ENCODE measurements at regions not wholly inside any gene's neighbourhood (a gene's known extent, or its start where the extent isn't known, plus 50 kb on each side); places are given as distances from the start of the nearest gene placed in this dataset.

GRCh38 chr16:82248012-82248656 is 78.1 kb upstream of the MPHOSPH6 start:
- H3K36me3 Mint-ChIP-seq: no peaks in the 10 kb centered on the region
- no peaks in the 10 kb centered on the region for H3K4me1 Mint-ChIP-seq
- no peaks in the 10 kb centered on the region for H3K27me3 Mint-ChIP-seq
- no peak overlapping the region for H3K4me3 Mint-ChIP-seq
- H3K27ac Mint-ChIP-seq: no peak overlapping the region
- no peak for ATAC-seq
- peaks cover 8% of the 10 kb centered on the region for H3K9me3 Mint-ChIP-seq

- Mint-ChIP-seq H3K27me3 (peaks cover 33% of the 10 kb centered on the region), H3K36me3 (no peaks in the 10 kb centered on the region), H3K4me3 (no peak overlapping the region), H3K27ac (no peak overlapping the region), H3K4me1 (no peaks in the 10 kb centered on the region), H3K9me3 (peaks cover 8% of the 10 kb centered on the region)
- ATAC-seq: no peak
Observed at GRCh38 chr16:82242201-82242600, 72.2 kb upstream of the MPHOSPH6 start.

DNA sequence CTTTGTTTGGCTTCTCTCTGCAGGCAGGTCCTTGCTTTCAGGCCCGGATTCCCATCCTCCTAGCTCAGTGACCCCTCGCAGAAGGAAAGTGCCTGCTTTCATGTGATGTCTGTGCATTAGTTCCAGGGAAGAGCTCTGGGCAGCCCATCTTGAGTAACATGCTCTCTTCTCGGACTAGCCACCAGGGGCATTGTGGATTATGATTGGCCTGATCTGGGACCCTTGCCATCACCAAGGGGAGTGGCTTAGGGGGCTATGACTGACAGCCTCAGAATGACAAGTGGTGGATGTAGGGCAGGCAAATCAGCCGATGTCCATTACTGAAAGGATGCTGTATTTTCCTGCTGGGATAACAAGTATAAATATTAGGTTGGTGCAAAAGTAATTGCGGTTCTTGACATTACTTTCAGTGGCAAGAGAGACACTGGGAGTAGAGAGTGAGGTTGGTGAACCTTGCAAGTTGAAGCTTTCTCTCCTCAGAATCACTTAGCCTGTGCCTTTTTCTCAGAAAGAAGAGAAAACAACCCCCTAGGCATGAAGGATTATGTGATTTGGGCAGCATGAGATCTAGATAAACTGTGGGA is 71.5 kb upstream of the MPHOSPH6 start:
- Mint-ChIP-seq H3K27ac (no peak overlapping the region), H3K4me3 (no peak overlapping the region), H3K36me3 (no peaks in the 10 kb centered on the region), H3K4me1 (no peaks in the 10 kb centered on the region), H3K9me3 (peaks cover 8% of the 10 kb centered on the region), H3K27me3 (peaks cover 36% of the 10 kb centered on the region)
- ATAC-seq: no peak

GRCh38 chr16:82240111-82240510 is 70.1 kb upstream of the MPHOSPH6 start:
- Mint-ChIP-seq H3K9me3 (peaks cover 8% of the 10 kb centered on the region), H3K27me3 (peaks cover 49% of the 10 kb centered on the region), H3K4me1 (no peaks in the 10 kb centered on the region), H3K27ac (no peak overlapping the region), H3K36me3 (no peaks in the 10 kb centered on the region), H3K4me3 (no peak overlapping the region)
- ATAC-seq: no peak

DNA sequence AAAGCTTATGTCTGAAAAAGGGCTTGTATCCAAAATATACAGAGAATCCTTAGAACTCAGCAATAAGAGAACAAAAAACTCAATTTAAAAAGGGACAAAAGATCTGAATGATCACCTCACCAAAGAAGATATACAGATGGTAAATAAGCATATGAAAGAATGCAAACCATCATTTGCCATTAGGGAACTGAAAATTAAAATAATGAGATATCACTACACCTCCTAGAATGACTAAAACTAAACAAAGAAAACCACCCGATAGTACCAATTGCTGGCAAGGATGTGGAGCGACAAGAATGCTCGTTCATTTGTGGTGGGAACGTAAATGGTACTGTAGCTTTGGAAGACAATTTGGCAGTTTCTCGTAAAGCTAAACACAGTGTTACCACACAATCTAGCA is 66.9 kb upstream of the MPHOSPH6 start:
- Mint-ChIP-seq H3K9me3 (no peaks in the 10 kb centered on the region), H3K27me3 (peaks cover 39% of the 10 kb centered on the region), H3K27ac (no peak overlapping the region), H3K36me3 (no peaks in the 10 kb centered on the region), H3K4me1 (no peaks in the 10 kb centered on the region), H3K4me3 (no peak overlapping the region)
- no peak for ATAC-seq

DNA sequence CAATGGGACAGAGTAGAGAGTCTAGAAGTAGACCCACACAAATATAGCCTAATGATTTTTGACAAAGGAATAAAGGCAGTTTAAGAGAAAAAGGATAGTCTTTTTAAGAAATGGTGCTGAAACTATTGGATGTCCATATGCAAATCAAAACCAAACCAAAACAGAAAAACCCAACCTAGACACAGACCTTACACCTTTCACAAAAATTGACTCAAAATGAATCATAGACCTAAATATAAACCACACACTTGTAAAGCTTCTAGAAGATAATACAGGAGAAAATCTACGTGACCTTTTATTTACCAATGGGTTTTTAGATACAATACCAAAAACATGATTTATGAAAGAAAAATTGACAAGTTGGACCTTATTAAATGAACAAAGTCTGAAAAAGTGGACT is 66.4 kb upstream of the MPHOSPH6 start:
- no peaks in the 10 kb centered on the region for H3K9me3 Mint-ChIP-seq
- H3K27me3 Mint-ChIP-seq: peaks cover 35% of the 10 kb centered on the region
- H3K4me1 Mint-ChIP-seq: no peaks in the 10 kb centered on the region
- no peak overlapping the region for H3K27ac Mint-ChIP-seq
- H3K36me3 Mint-ChIP-seq: no peaks in the 10 kb centered on the region
- ATAC-seq: no peak
- no peak overlapping the region for H3K4me3 Mint-ChIP-seq

DNA sequence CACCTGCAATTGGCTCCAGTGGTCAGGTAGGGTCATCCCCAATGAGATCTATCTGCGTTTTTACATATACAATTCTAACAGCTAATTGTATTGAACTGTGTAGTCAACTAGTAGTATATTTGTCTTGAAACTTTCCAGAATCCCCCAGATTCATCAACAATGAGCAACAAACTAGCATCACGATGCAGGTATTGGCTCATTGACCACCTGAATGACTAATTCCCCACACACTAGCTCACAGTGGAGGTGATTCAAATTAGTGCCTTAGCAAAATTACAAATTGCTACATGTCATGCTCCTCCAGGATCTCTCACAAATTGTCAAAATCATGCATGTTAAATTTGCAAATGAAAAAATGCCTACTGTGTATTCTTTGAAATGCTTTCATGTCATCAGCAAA is 62.8 kb upstream of the MPHOSPH6 start:
- peaks cover 41% of the 10 kb centered on the region for H3K27me3 Mint-ChIP-seq
- no peaks in the 10 kb centered on the region for H3K9me3 Mint-ChIP-seq
- H3K4me3 Mint-ChIP-seq: no peak overlapping the region
- no peaks in the 10 kb centered on the region for H3K36me3 Mint-ChIP-seq
- H3K27ac Mint-ChIP-seq: no peak overlapping the region
- H3K4me1 Mint-ChIP-seq: peaks cover 5% of the 10 kb centered on the region
- no peak for ATAC-seq

GRCh38 chr16:82231008-82231787 is 61.2 kb upstream of the MPHOSPH6 start:
- H3K4me1 Mint-ChIP-seq: peaks cover 5% of the 10 kb centered on the region
- no peak overlapping the region for H3K27ac Mint-ChIP-seq
- no peak for ATAC-seq
- peaks cover 48% of the 10 kb centered on the region for H3K27me3 Mint-ChIP-seq
- H3K9me3 Mint-ChIP-seq: no peaks in the 10 kb centered on the region
- H3K36me3 Mint-ChIP-seq: no peaks in the 10 kb centered on the region
- H3K4me3 Mint-ChIP-seq: no peak overlapping the region

GRCh38 chr16:82229800-82230619 is 60.0 kb upstream of the MPHOSPH6 start:
- ATAC-seq: no peak
- Mint-ChIP-seq H3K36me3 (no peaks in the 10 kb centered on the region), H3K4me3 (no peak overlapping the region), H3K27ac (no peak overlapping the region), H3K9me3 (no peaks in the 10 kb centered on the region), H3K4me1 (peaks cover 5% of the 10 kb centered on the region), H3K27me3 (peaks cover 40% of the 10 kb centered on the region)

DNA sequence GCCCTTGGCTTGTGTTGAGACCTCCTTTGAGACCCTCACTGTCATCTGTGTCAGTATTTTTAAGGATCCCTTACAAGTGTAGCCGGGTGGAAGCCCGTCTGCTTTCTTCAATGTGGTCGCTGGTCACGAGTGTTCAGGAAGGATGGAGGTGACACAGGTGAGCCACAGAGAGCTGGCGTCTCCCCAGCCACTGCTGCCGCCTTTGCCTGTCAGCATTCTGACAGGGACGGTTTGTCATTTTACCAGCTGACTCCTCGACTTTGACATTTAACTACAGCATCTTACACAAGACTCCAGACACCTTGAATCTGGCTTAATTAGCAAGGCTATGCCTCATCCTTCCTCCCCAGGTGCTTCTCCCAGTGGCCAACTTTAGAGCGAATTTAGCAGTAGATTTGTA is 56.3 kb upstream of the MPHOSPH6 start:
- no peak overlapping the region for H3K4me3 Mint-ChIP-seq

GRCh38 chr16:82224821-82225220 is 54.8 kb upstream of the MPHOSPH6 start:
- Mint-ChIP-seq H3K4me3 (no peak overlapping the region), H3K9me3 (peaks cover 5% of the 10 kb centered on the region), H3K27me3 (peaks cover 42% of the 10 kb centered on the region), H3K4me1 (peaks cover 1% of the 10 kb centered on the region), H3K36me3 (no peaks in the 10 kb centered on the region), H3K27ac (no peak overlapping the region)
- no peak for ATAC-seq

More for the DNA sequence above, 56.3 kb upstream of the MPHOSPH6 start:
- peaks cover 5% of the 10 kb centered on the region for H3K4me1 Mint-ChIP-seq
- H3K9me3 Mint-ChIP-seq: peaks cover 5% of the 10 kb centered on the region
- no peak for ATAC-seq
- H3K27me3 Mint-ChIP-seq: peaks cover 48% of the 10 kb centered on the region
- no peaks in the 10 kb centered on the region for H3K36me3 Mint-ChIP-seq
- H3K27ac Mint-ChIP-seq: no peak overlapping the region

DNA sequence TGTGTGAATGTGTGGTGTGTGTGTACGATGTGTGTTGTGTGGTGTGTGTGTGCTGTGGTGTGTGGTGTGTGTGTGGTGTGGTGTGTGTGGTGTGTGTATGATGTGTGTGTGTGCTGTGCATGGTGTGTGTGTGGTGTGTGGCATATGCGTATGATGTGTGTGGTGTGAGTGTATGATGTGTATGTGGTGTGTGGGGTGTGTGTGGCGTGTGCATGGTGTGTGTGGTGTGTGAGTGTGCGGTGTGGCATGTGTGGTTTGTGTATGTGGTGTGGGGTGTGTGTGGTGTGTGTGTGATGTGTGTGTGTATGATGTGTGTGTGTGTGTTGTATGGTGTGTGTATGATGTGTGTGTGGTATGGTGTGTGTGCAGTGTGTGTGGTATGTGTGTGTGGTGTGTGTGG is 50.5 kb upstream of the MPHOSPH6 start:
- H3K9me3 Mint-ChIP-seq: peaks cover 5% of the 10 kb centered on the region
- H3K36me3 Mint-ChIP-seq: no peaks in the 10 kb centered on the region
- H3K4me1 Mint-ChIP-seq: no peaks in the 10 kb centered on the region
- H3K27me3 Mint-ChIP-seq: peaks cover 8% of the 10 kb centered on the region
- no peak overlapping the region for H3K27ac Mint-ChIP-seq
- no peak overlapping the region for H3K4me3 Mint-ChIP-seq
- ATAC-seq: no peak
